Osteocyte (in vitro differentiated cells): ENCODE measurements at regions not wholly inside any gene's neighbourhood (a gene's known extent, or its start where the extent isn't known, plus 50 kb on each side); places are given as distances from the start of the nearest gene placed in this dataset.

Source experiments
- DNase-seq: peaks from one replicate; pipeline ENCODE4 v3.0.0; 2021; ENCODE audit warnings: mixed read lengths; ENCODE audit not compliant: unreplicated experiment; ENCODE audit errors: extremely low spot score
- H3K27ac Mint-ChIP-seq: one replicate; pipeline ENCODE4 v1.8.0; 2021; ENCODE audit warnings: mild to moderate bottlenecking, mixed read lengths; ENCODE audit not compliant: unreplicated experiment
- H3K27me3 Mint-ChIP-seq: one replicate; pipeline ENCODE4 v1.8.0; 2021; ENCODE audit warnings: mixed read lengths; ENCODE audit not compliant: unreplicated experiment
- H3K36me3 Mint-ChIP-seq: one replicate; pipeline ENCODE4 v1.8.0; 2021; ENCODE audit warnings: mixed read lengths; ENCODE audit not compliant: unreplicated experiment
- H3K4me1 Mint-ChIP-seq: one replicate; pipeline ENCODE4 v1.8.0; 2021; ENCODE audit warnings: mixed read lengths; ENCODE audit not compliant: unreplicated experiment
- H3K4me3 Mint-ChIP-seq: one replicate; pipeline ENCODE4 v1.8.0; 2021; ENCODE audit warnings: mild to moderate bottlenecking, moderate library complexity, mixed read lengths; ENCODE audit not compliant: unreplicated experiment
- H3K9me3 Mint-ChIP-seq: one replicate; pipeline ENCODE4 v1.8.0; 2021; ENCODE audit warnings: mixed read lengths; ENCODE audit not compliant: unreplicated experiment
- TF ChIP-seq, protein P1 (sequence below): fragments of 200-600 bp; sonication (generic); IDR thresholded peaks from 2 replicates; pipeline ENCODE4 v1.5.0; 2021; ENCODE audit warnings: antibody characterized with exemption, mild to moderate bottlenecking, moderate library complexity

DNA sequence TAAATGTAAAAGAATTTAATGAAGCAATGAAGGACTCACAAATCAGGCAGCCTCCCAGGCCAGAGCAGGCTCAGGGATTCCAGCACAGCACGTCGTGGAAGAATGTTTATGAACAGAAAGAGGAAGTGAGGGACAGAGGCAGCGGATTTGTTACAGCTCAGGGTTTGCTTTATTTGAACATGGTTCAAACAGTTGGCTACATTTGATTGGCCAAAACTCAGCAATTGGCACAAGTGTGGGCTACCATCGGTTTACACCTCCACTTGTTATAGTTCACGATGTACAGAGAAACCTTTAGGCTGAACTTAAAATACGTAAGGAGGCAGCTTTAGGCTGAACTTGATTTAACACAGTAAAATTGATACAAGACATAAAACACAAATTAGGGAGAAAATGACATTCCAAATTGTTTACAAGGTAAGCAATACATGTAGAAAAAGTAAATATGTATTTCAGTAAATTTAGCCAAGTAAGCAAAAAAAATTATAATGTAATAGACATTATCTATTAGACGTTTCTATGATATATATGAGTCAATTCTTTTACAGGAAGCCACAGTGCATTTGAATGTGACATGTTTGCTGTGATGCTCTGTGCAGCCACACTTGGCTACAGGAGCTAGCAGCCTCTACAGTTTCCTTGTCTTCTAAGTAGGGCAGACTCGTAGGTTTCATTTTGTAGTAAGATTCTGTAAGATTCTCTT, 126.5 kb downstream of the ADSS2 start:
- no peaks in the 10 kb centered on the region for H3K27me3 Mint-ChIP-seq
- peak; percentile 5 for DNase-seq
- H3K36me3 Mint-ChIP-seq: peaks cover 6% of the 10 kb centered on the region
- H3K27ac Mint-ChIP-seq: peak overlapping the region; percentile 96
- TF ChIP-seq, protein P1, sequence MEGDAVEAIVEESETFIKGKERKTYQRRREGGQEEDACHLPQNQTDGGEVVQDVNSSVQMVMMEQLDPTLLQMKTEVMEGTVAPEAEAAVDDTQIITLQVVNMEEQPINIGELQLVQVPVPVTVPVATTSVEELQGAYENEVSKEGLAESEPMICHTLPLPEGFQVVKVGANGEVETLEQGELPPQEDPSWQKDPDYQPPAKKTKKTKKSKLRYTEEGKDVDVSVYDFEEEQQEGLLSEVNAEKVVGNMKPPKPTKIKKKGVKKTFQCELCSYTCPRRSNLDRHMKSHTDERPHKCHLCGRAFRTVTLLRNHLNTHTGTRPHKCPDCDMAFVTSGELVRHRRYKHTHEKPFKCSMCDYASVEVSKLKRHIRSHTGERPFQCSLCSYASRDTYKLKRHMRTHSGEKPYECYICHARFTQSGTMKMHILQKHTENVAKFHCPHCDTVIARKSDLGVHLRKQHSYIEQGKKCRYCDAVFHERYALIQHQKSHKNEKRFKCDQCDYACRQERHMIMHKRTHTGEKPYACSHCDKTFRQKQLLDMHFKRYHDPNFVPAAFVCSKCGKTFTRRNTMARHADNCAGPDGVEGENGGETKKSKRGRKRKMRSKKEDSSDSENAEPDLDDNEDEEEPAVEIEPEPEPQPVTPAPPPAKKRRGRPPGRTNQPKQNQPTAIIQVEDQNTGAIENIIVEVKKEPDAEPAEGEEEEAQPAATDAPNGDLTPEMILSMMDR: no peak
- H3K9me3 Mint-ChIP-seq: peaks cover 9% of the 10 kb centered on the region
- no peak overlapping the region for H3K4me3 Mint-ChIP-seq
- peaks cover 36% of the 10 kb centered on the region for H3K4me1 Mint-ChIP-seq

DNA sequence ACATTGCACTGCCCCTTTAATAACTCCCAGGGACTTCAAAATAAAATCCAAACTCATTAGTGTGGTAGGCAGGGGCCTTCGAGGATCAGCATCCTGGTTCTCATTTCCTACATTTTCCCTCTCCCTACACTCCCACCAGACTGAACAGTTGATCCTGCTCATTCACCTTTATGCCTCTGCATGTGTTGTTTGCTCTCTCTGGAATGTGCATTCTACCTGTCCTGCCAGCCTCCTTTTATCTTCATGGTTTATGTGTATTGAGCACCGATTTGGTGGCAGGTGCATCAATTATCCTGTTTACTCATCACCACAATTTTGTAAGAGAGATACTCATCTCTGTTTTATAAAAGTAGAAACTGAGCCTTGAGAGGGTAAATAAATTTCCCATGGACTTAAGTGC, 125.0 kb downstream of the ADSS2 start:
- Mint-ChIP-seq H3K4me3 (no peak overlapping the region), H3K27me3 (no peaks in the 10 kb centered on the region), H3K4me1 (peaks cover 34% of the 10 kb centered on the region), H3K27ac (no peak overlapping the region), H3K36me3 (peaks cover 6% of the 10 kb centered on the region), H3K9me3 (peaks cover 9% of the 10 kb centered on the region)
- TF ChIP-seq, protein P1: no peak
- peak; percentile 10 for DNase-seq

DNA sequence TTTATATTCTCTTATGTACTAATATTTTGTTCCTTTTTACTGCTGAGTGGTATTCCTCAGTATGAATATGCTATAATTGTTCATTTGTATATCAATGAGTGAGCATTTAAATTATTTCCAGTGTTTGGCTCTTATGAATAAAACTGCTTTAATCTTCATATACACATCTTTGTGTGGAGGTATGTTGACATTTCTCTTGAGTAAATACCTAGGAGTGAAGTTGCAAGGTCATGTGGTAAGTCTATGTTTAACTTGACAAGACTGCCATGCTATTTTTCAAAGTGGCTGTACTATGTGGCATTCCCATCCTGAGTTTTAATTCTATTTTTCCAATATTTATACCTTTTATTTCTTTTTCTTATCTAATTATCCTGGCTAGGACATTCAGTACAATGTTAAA, 124.2 kb downstream of the ADSS2 start:
- Mint-ChIP-seq H3K36me3 (peaks cover 6% of the 10 kb centered on the region), H3K27ac (no peak overlapping the region), H3K9me3 (peaks cover 9% of the 10 kb centered on the region), H3K4me3 (no peak overlapping the region), H3K27me3 (no peaks in the 10 kb centered on the region), H3K4me1 (peaks cover 26% of the 10 kb centered on the region)
- TF ChIP-seq, protein P1: no peak
- no peak for DNase-seq

DNA sequence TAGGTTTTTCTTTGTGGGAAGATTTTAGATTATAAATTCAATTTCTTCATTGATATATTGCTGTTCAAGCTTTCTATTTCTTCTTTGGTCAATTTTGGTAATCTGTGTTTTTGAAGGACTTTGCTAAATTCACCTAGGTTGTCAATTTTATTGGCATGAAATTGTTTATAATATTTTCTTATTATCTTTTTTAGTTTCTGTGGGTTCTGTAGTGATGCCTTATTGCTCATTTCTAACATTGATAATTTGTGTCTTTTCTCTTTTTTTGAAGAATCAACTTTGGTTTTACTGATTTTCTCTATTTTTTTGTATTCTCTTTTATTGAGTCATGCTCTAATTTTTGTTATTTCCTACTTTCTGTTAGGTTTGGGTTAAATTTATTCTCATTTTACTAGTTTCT, 123.2 kb downstream of the ADSS2 start:
- no peak for DNase-seq
- Mint-ChIP-seq H3K27ac (no peak overlapping the region), H3K4me1 (peaks cover 20% of the 10 kb centered on the region), H3K36me3 (peaks cover 6% of the 10 kb centered on the region), H3K27me3 (no peaks in the 10 kb centered on the region), H3K4me3 (no peak overlapping the region), H3K9me3 (peaks cover 9% of the 10 kb centered on the region)
- TF ChIP-seq, protein P1: no peak

DNA sequence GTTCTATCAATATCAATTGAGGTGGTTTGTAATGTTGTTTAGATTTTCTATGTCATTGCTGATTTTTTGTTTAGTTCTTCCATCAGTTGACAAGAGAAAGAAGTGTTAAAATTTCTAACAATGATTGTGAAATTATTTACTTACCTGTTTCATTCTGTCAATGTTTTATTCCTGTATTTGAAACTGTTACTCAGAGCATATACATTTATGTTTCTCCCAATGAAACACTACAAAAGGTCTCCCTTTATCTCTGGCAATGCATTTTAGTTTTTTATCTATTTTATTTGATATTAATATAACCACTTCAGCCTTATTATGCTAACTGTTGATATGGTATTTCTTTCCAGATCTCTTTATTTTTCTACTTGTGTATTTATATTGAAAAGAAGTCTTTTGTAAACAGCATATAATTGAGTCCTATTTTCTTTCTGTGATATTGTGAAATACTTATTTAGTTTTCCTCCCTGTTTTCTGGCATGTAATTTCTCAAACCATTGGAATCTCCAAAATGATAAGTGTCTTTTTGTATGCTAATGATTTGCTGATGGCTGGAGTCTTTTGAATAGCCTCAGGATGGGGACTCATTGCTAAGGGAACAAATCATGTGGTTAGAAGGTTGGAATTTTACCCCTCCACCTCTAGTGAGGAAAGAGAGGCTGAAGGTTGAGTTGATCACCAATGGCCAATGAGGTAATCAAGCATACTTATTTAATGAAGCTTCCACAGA, 122.0 kb downstream of the ADSS2 start:
- DNase-seq: no peak
- peaks cover 6% of the 10 kb centered on the region for H3K36me3 Mint-ChIP-seq
- H3K4me1 Mint-ChIP-seq: peaks cover 9% of the 10 kb centered on the region
- H3K4me3 Mint-ChIP-seq: no peak overlapping the region
- no peak overlapping the region for H3K27ac Mint-ChIP-seq
- H3K9me3 Mint-ChIP-seq: peaks cover 9% of the 10 kb centered on the region
- TF ChIP-seq, protein P1: no peak
- no peaks in the 10 kb centered on the region for H3K27me3 Mint-ChIP-seq
